HG02884 (cell line): ENCODE measurements at regions not wholly inside any gene's neighbourhood (a gene's known extent, or its start where the extent isn't known, plus 50 kb on each side); places are given as distances from the start of the nearest gene placed in this dataset.

Experiments used
- ATAC-seq: cut with Tn5 transposase; IDR thresholded peaks from one replicate; pipeline ENCODE4 v1.9.1; 2021; ENCODE audit warnings: mild to moderate bottlenecking, moderate library complexity; ENCODE audit not compliant: unreplicated experiment

- ATAC-seq = no peak
These were observed 139.5 kb upstream of the NDUFV2 start for GRCh38 chr18:8962855-8963635.

GRCh38 chr18:8963876-8964275 lies 138.6 kb upstream of the NDUFV2 start:
- no peak for ATAC-seq

GRCh38 chr18:8965398-8965797 lies 137.1 kb upstream of the NDUFV2 start:
- ATAC-seq = no peak

GRCh38 chr18:8966821-8967220 lies 135.7 kb upstream of the NDUFV2 start:
- no peak for ATAC-seq

- no peak for ATAC-seq
These were observed 134.9 kb upstream of the NDUFV2 start for GRCh38 chr18:8967573-8967972.

GRCh38 chr18:8969639-8970390 lies 132.7 kb upstream of the NDUFV2 start:
- ATAC-seq = no peak

GRCh38 chr18:8970843-8971242 lies 131.7 kb upstream of the NDUFV2 start:
- no peak for ATAC-seq

GRCh38 chr18:8972116-8972515 lies 130.4 kb upstream of the NDUFV2 start:
- no peak for ATAC-seq

- ATAC-seq = no peak
These were observed 128.2 kb upstream of the NDUFV2 start for GRCh38 chr18:8974279-8974678.

GRCh38 chr18:8974696-8975095 lies 127.8 kb upstream of the NDUFV2 start:
- no peak for ATAC-seq

- no peak for ATAC-seq
These were observed 126.9 kb upstream of the NDUFV2 start for GRCh38 chr18:8975624-8976023.

- ATAC-seq = no peak
These were observed 125.9 kb upstream of the NDUFV2 start for GRCh38 chr18:8976606-8977005.

GRCh38 chr18:8977166-8977565 lies 125.3 kb upstream of the NDUFV2 start:
- no peak for ATAC-seq

GRCh38 chr18:8977701-8978100 lies 124.8 kb upstream of the NDUFV2 start:
- no peak for ATAC-seq

- ATAC-seq = no peak
These were observed 124.1 kb upstream of the NDUFV2 start for GRCh38 chr18:8978394-8978793.

- ATAC-seq = no peak
These were observed 123.1 kb upstream of the NDUFV2 start for GRCh38 chr18:8979258-8979988.

GRCh38 chr18:8980496-8980895 lies 122.0 kb upstream of the NDUFV2 start:
- no peak for ATAC-seq

GRCh38 chr18:8980918-8981317 lies 121.6 kb upstream of the NDUFV2 start:
- ATAC-seq = no peak

- ATAC-seq = no peak
These were observed 119.9 kb upstream of the NDUFV2 start for GRCh38 chr18:8982416-8983183.

- no peak for ATAC-seq
These were observed 119.3 kb upstream of the NDUFV2 start for GRCh38 chr18:8983195-8983594.

GRCh38 chr18:8984131-8984721 lies 118.3 kb upstream of the NDUFV2 start:
- ATAC-seq = no peak
